H1 (cell line): ENCODE measurements at regions not wholly inside any gene's neighbourhood (a gene's known extent, or its start where the extent isn't known, plus 50 kb on each side); places are given as distances from the start of the nearest gene placed in this dataset.

Experiments
- CTCF ChIA-PET: fragments of 300-600 bp; sonication (Branson Sonifier 250); formaldehyde crosslinking; loops from one replicate; lab custom pipeline; 2021; ENCODE audit not compliant: partially characterized antibody; lab: Charles Lee
- POLR2A ChIA-PET: fragments of 300-600 bp; sonication (Branson Sonifier 250); formaldehyde crosslinking; loops from one replicate; lab custom pipeline; 2021; ENCODE audit warnings: inconsistent platforms; ENCODE audit not compliant: partially characterized antibody; lab: Charles Lee
- DNase-seq, 2 experiments: peaks; one replicate each; pipeline versions ENCODE4 v3.0.0 to v3.0.0-alpha.2; 2010 to 2022; ENCODE audit warnings: low spot score in 2 of 2, low read depth in 1 of 2, mixed read lengths in 1 of 2
- FAIRE-seq: peaks from 2 replicates; lab custom pipeline; 2011; peaks lifted over from hg19 to GRCh38; lab: Jason Lieb, UNC
- H2AFZ ChIP-seq: 2 replicates; pipeline ENCODE4 v1.8.1; 2012; ENCODE audit warnings: low read length, inconsistent platforms
- H2AK5ac ChIP-seq: 2 replicates; pipeline ENCODE4 v1.6.1; 2013; ENCODE audit warnings: low read depth, low read length
- H2BK120ac ChIP-seq: replicated peaks from 2 replicates; pipeline ENCODE3; 2013; ENCODE audit warnings: low read depth, low read length, inconsistent platforms
- H2BK12ac ChIP-seq: 2 replicates; pipeline ENCODE4 v1.6.1; 2013; ENCODE audit warnings: low read depth, low read length
- H2BK15ac ChIP-seq: 2 replicates; pipeline ENCODE4 v1.6.1; 2013; ENCODE audit warnings: low read length
- H2BK20ac ChIP-seq: 2 replicates; pipeline ENCODE4 v1.6.1; 2013; ENCODE audit warnings: low read length
- H2BK5ac ChIP-seq: 2 replicates; pipeline ENCODE4 v1.6.1; 2013; ENCODE audit warnings: low read depth, low read length
- H3K14ac ChIP-seq: 2 replicates; pipeline ENCODE4 v1.6.1; 2013; ENCODE audit warnings: inconsistent platforms; ENCODE audit not compliant: insufficient read length
- H3K18ac ChIP-seq: 2 replicates; pipeline ENCODE4 v1.6.1; 2013; ENCODE audit warnings: low read length; ENCODE audit errors: extremely low read depth
- H3K23ac ChIP-seq: 2 replicates; pipeline ENCODE4 v1.6.1; 2013; ENCODE audit warnings: inconsistent platforms; ENCODE audit not compliant: insufficient read length
- H3K23me2 ChIP-seq: 2 replicates; pipeline ENCODE4 v1.6.1; 2013; ENCODE audit warnings: low read depth, low read length
- H3K27ac ChIP-seq: 2 replicates; pipeline ENCODE4 v1.6.1; 2011; ENCODE audit warnings: low read depth, low read length, inconsistent platforms
- H3K27me3 ChIP-seq, 4 experiments: replicated peaks in 1 of 4; 1 replicate in 1 of 4; 2 replicates in 3 of 4; pipeline versions ENCODE4 v1.6.1 to v1.8.1; 2011 to 2013; ENCODE audit warnings: low read length in 3 of 4, mild to moderate bottlenecking in 3 of 4, inconsistent platforms in 2 of 4, mixed read lengths in 2 of 4, moderate library complexity in 1 of 4; ENCODE audit not compliant: control insufficient read depth in 3 of 4, insufficient read depth in 3 of 4; ENCODE audit errors: extremely low read depth in 1 of 4
- H3K36me3 ChIP-seq, 4 experiments: 2 replicates each; pipeline versions ENCODE4 v1.6.1 to v1.8.1; 2011 to 2013; ENCODE audit warnings: mild to moderate bottlenecking in 4 of 4, low read length in 3 of 4, moderate library complexity in 2 of 4, control low read depth in 1 of 4, inconsistent platforms in 1 of 4; ENCODE audit not compliant: insufficient read depth in 4 of 4, control insufficient read depth in 2 of 4
- H3K4ac ChIP-seq: replicated peaks from 2 replicates; pipeline ENCODE3; 2013; ENCODE audit warnings: low read length, low read depth, mixed read lengths, inconsistent platforms; ENCODE audit not compliant: insufficient read length
- H3K4me1 ChIP-seq, 4 experiments: replicated peaks in 1 of 4; 1 replicate in 1 of 4; 2 replicates in 3 of 4; pipeline versions ENCODE4 v1.6.1 to v1.8.1; 2011 to 2013; ENCODE audit warnings: low read length in 3 of 4, inconsistent platforms in 2 of 4, mixed read lengths in 1 of 4; ENCODE audit not compliant: insufficient read depth in 4 of 4, control insufficient read depth in 3 of 4
- H3K4me2 ChIP-seq, 2 experiments: 2 replicates each; pipeline versions ENCODE4 v1.6.1 to v1.8.1; 2011 to 2013; ENCODE audit warnings: low read depth in 2 of 2, low read length in 2 of 2, control low read depth in 1 of 2, inconsistent platforms in 1 of 2, mild to moderate bottlenecking in 1 of 2; ENCODE audit not compliant: insufficient read depth in 1 of 2
- H3K4me3 ChIP-seq, 4 experiments: fragments of 200-600, 300-600 bp in 1 of 4; sonication (generic), shearing (Covaris generic), sonication (Bioruptor Twin) in 1 of 4; 2 replicates each; pipeline versions ENCODE4 v1.5.1 to v1.8.1; 2011 to 2016; ENCODE audit warnings: low read length in 4 of 4, low read depth in 3 of 4, control low read depth in 2 of 4, inconsistent platforms in 2 of 4, mild to moderate bottlenecking in 2 of 4, mixed read lengths in 1 of 4, moderate library complexity in 1 of 4; ENCODE audit not compliant: insufficient read depth in 2 of 4; ENCODE audit errors: extremely low read depth in 1 of 4
- H3K56ac ChIP-seq: replicated peaks from 2 replicates; pipeline ENCODE3; 2013; ENCODE audit warnings: low read depth, mild to moderate bottlenecking, mixed read lengths, low read length, inconsistent platforms; ENCODE audit not compliant: insufficient read length
- H3K79me1 ChIP-seq: 2 replicates; pipeline ENCODE4 v1.6.1; 2013; ENCODE audit warnings: low read depth, low read length, control low read depth
- H3K79me2 ChIP-seq, 2 experiments: 2 replicates each; pipeline versions ENCODE4 v1.6.1 to v1.8.1; 2012 to 2013; ENCODE audit warnings: low read length in 2 of 2, mild to moderate bottlenecking in 2 of 2, inconsistent platforms in 1 of 2; ENCODE audit not compliant: insufficient read depth in 2 of 2, control insufficient read depth in 1 of 2
- H3K9ac ChIP-seq, 4 experiments: replicated peaks in 1 of 4; 1 replicate in 1 of 4; 2 replicates in 3 of 4; pipeline versions ENCODE4 v1.6.1 to v1.8.1; 2011 to 2013; ENCODE audit warnings: low read depth in 3 of 4, low read length in 3 of 4, control low read depth in 2 of 4, mild to moderate bottlenecking in 2 of 4, moderate library complexity in 2 of 4, inconsistent platforms in 1 of 4; ENCODE audit errors: extremely low read depth in 1 of 4
- H3K9me3 ChIP-seq, 2 experiments: 2 replicates each; pipeline versions ENCODE4 v1.6.1 to v1.8.1; 2012 to 2013; ENCODE audit warnings: mild to moderate bottlenecking in 2 of 2, moderate library complexity in 2 of 2, control low read depth in 1 of 2, inconsistent platforms in 1 of 2, low read depth in 1 of 2, low read length in 1 of 2, mixed read lengths in 1 of 2; ENCODE audit not compliant: insufficient read depth in 2 of 2
- H4K20me1 ChIP-seq, 2 experiments: replicated peaks in 1 of 2; 2 replicates each; pipeline versions ENCODE3 to v1.8.1; 2011 to 2013; ENCODE audit warnings: inconsistent platforms in 2 of 2, low read length in 2 of 2, mild to moderate bottlenecking in 1 of 2; ENCODE audit not compliant: insufficient read depth in 2 of 2, control insufficient read depth in 1 of 2
- H4K5ac ChIP-seq: 2 replicates; pipeline ENCODE4 v1.6.1; 2013; ENCODE audit warnings: low read length, low read depth, mixed read lengths, inconsistent platforms; ENCODE audit not compliant: insufficient read length
- H4K8ac ChIP-seq: 2 replicates; pipeline ENCODE4 v1.8.0; 2013; ENCODE audit warnings: mild to moderate bottlenecking, moderate library complexity, low read length, inconsistent platforms; ENCODE audit not compliant: insufficient read depth; ENCODE audit errors: extremely low read depth
- H4K91ac ChIP-seq: replicated peaks from 2 replicates; pipeline ENCODE3; 2013; ENCODE audit warnings: low read length, mixed read lengths, inconsistent platforms; ENCODE audit not compliant: insufficient read length
- KDM1A ChIP-seq: fragments of 200-600, 300-600 bp; sonication (generic); IDR thresholded peaks from 2 replicates; pipeline ENCODE4 v1.7.1; 2016; ENCODE audit warnings: mild to moderate bottlenecking, low read length, borderline replicate concordance
- NANOG ChIP-seq: IDR thresholded peaks from 2 replicates; pipeline ENCODE4 v1.6.1; 2011; ENCODE audit warnings: low read length, low read depth, mild to moderate bottlenecking, inconsistent platforms; ENCODE audit not compliant: insufficient read depth, poor library complexity, severe bottlenecking
- RBBP5 ChIP-seq: IDR thresholded peaks from 2 replicates; pipeline ENCODE4 v1.7.1; 2012; ENCODE audit warnings: low read depth, mild to moderate bottlenecking, inconsistent platforms, low read length, moderate library complexity, borderline replicate concordance
- WGBS, 2 experiments: shearing (Covaris generic) in 1 of 2; methylation state at CpG; one replicate each; pipeline versions ENCODE4 v1.1.6 to v1.1.7; 2013 to 2015; ENCODE audit warnings: low lambda C conversion rate in 2 of 2, mixed read lengths in 2 of 2, inconsistent platforms in 1 of 2, low coverage in 1 of 2, missing lambda C conversion rate in 1 of 2; ENCODE audit not compliant: insufficient replicate concordance in 2 of 2, insufficient coverage in 1 of 2, insufficient read length in 1 of 2; ENCODE audit errors: extremely low coverage in 1 of 2, missing lambda C conversion rate in 1 of 2; 5-methylcytosine and 5-hydroxymethylcytosine counted together

DNA sequence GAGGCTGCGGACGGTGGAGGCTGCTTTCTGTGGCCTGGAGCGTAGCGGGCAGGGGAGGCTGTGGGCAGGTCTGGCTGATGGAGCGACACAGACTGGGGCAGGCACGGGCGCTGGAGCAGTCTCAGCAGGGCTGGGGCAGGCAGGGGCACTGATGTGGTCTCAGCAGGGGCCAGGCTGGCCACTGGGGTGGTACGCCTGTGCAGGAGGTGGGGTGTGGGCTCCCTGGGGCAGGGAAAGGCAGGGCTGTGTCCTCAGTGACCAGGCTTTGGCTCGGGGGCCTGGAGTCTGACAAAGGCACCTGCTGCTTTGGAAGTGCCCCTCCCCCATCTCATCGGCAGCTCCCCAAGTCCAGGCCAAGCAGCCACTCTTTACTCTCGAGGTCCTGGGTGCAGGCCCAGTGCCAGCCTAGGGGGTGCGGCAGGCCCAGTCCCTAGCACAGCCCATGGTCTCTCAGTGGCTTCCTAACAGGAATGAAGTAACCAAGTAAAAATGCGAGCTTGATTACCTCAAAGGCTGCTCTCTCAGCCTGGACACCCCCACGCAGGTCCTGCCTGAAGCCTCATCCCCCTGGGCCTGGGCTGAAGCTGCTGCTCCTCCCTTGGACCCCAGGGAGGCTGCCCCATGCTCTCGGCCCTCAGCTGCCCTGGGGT, 55.5 kb downstream of the ADRA2C start:
- Histone ChIP-seq H2AK5ac (peak overlapping the region; percentile 20; the same call in 1 of the 2 replicates), H3K36me3 (no peaks in the 10 kb centered on the region), H2BK15ac (peak overlapping the region; percentile 81; the same call in 1 of the 2 replicates), H3K9ac (no peak overlapping the region), H3K56ac (no peak overlapping the region), H3K4me3 (no peak overlapping the region), H3K4me1 (peaks cover 0 to 13% (median 5%) of the 10 kb centered on the region in 4 experiments; a peak in 5 of 7 replicates), H3K4ac (no peak overlapping the region), H2AFZ (no peak overlapping the region), H2BK12ac (peak overlapping the region; percentile 44; the same call in 1 of the 2 replicates), H3K18ac (peak overlapping the region; percentile 60), H4K91ac (no peak overlapping the region), H4K8ac (no peak overlapping the region), H3K79me2 (no peaks in the 10 kb centered on the region), H2BK20ac (peak overlapping the region; percentile 72; the same call in 1 of the 2 replicates), H3K23ac (no peak overlapping the region), H3K79me1 (no peaks in the 10 kb centered on the region), H3K23me2 (no peaks in the 10 kb centered on the region; the same call in 1 of the 2 replicates), H2BK5ac (0 out of 2 replicates have a peak overlapping the region, but pooled peaks have one; percentile 16), H3K9me3 (0 out of 4 replicates have a peak, but pooled peaks cover 0 to 3% of the 10 kb centered on the region in 2 experiments), H3K27me3 (no peaks in the 10 kb centered on the region; a peak in 1 of 7 replicates), H4K20me1 (no peaks in the 10 kb centered on the region), H3K14ac (no peak overlapping the region), H3K4me2 (no peak overlapping the region), H3K27ac (no peak overlapping the region), H2BK120ac (no peak overlapping the region), H4K5ac (no peak overlapping the region)
- no peak for FAIRE-seq
- DNase-seq = no peak
- no peak for TF ChIP-seq RBBP5
- TF ChIP-seq NANOG = no peak
- TF ChIP-seq KDM1A = no peak
- ChIA-PET POLR2A (interaction anchor here (0.9 to 1.2 kb wide), 2 partner anchors 38 to 58 kb away, joined by 3 read pairs; no protein-coding TSS in a partner anchor), CTCF (interaction anchor here (1.0 to 5.9 kb wide), 8 partner anchors 10 to 106 kb away, joined by 3 to 38 read pairs (median 4); no protein-coding TSS in a partner anchor)
- WGBS, 2 experiments = 77% methylated on average over 13 of the region's 15 CpGs; no CpG with 5 or more reads in 1 of the 2 experiments
